HepG2 (cell line): ENCODE measurements at regions not wholly inside any gene's neighbourhood (a gene's known extent, or its start where the extent isn't known, plus 50 kb on each side); places are given as distances from the start of the nearest gene placed in this dataset.

Experiments used
- ATAC-seq: fragments of 200-7000 bp; cut with Tn5 transposase; 3 replicates; pipeline ENCODE4 v1.9.1; 2020; ENCODE audit warnings: mild to moderate bottlenecking, moderate library complexity
- BruUV-seq: library from RNA; stranded (reverse); fragments of 400-500 nt; replicated peaks from 2 replicates; lab custom pipeline; 2021; lab: Mats Ljungman, UMichigan
- CTCF ChIA-PET: fragments of 300-600 bp; formaldehyde crosslinking; extraction: SDS; loops from one replicate; lab custom pipeline; 2021; ENCODE audit warnings: low total read pairs, inconsistent platforms, low intra/inter-chr PET ratio; lab: Yijun Ruan, JAX
- POLR2A ChIA-PET: fragments of 350-600 bp; sonication (Branson Sonifier 250); formaldehyde crosslinking; loops from one replicate; lab custom pipeline; 2020; ENCODE audit warnings: antibody characterized with exemption, inconsistent platforms; lab: Yijun Ruan, JAX
- DNase-seq: peaks from one replicate; pipeline ENCODE4 v3.0.0-alpha.2; 2015; ENCODE audit warnings: low spot score
- FAIRE-seq: peaks from 3 replicates; lab custom pipeline; 2011; peaks lifted over from hg19 to GRCh38; lab: Jason Lieb, UNC
- H2AFZ ChIP-seq: one replicate; pipeline ENCODE4 v1.6.1; 2011; ENCODE audit warnings: low read length, inconsistent platforms
- H3K27ac ChIP-seq: fragments of 300-600 bp; 3 replicates; pipeline ENCODE4 v1.8.0; 2011; ENCODE audit warnings: mixed run types, mild to moderate bottlenecking, mixed read lengths, low read length, inconsistent platforms; ENCODE audit not compliant: insufficient read depth; ENCODE audit errors: extremely low read length
- H3K27me3 ChIP-seq, 2 experiments: fragments of 200-600 bp in 1 of 2; 2 replicates in 1 of 2; 3 replicates in 1 of 2; pipeline versions ENCODE4 v1.6.0 to v1.8.0; 2011; ENCODE audit warnings: low read length in 2 of 2, mild to moderate bottlenecking in 2 of 2, moderate library complexity in 2 of 2, inconsistent platforms in 1 of 2; ENCODE audit not compliant: insufficient read depth in 2 of 2, control insufficient read depth in 1 of 2
- H3K36me3 ChIP-seq, 2 experiments: fragments of 200-600 bp in 1 of 2; replicated peaks in 1 of 2; 2 replicates in 1 of 2; 3 replicates in 1 of 2; pipeline versions ENCODE4 v1.5.1 to v1.8.0; 2011; ENCODE audit warnings: low read length in 2 of 2, inconsistent platforms in 1 of 2; ENCODE audit not compliant: insufficient read depth in 2 of 2, control insufficient read depth in 1 of 2
- H3K4me1 ChIP-seq: 2 replicates; pipeline ENCODE4 v1.5.1; 2012; ENCODE audit warnings: low read length, inconsistent platforms; ENCODE audit not compliant: insufficient read depth
- H3K4me2 ChIP-seq: 2 replicates; pipeline ENCODE4 v1.6.0; 2011; ENCODE audit warnings: low read depth, low read length, inconsistent platforms
- H3K4me3 ChIP-seq, 3 experiments: fragments of 200-600 bp in 1 of 3; sonication (generic), shearing (Covaris generic) in 1 of 3; replicated peaks in 1 of 3; 2 replicates each; pipeline ENCODE4 v1.5.1; 2011 to 2016; ENCODE audit warnings: low read length in 3 of 3, inconsistent platforms in 2 of 3, low read depth in 2 of 3, mild to moderate bottlenecking in 2 of 3, control low read depth in 1 of 3, mixed read lengths in 1 of 3; ENCODE audit not compliant: insufficient read depth in 1 of 3
- H3K79me2 ChIP-seq: one replicate; pipeline ENCODE4 v1.6.1; 2011; ENCODE audit warnings: low read length, inconsistent platforms; ENCODE audit not compliant: insufficient read depth
- H3K9ac ChIP-seq: 2 replicates; pipeline ENCODE4 v1.6.0; 2011; ENCODE audit warnings: mild to moderate bottlenecking, low read depth, low read length, inconsistent platforms; ENCODE audit not compliant: insufficient read depth
- H3K9me3 ChIP-seq: 2 replicates; pipeline ENCODE4 v1.5.1; 2012; ENCODE audit warnings: mild to moderate bottlenecking, low read length
- H4K20me1 ChIP-seq: 2 replicates; pipeline ENCODE4 v1.6.0; 2011; ENCODE audit warnings: inconsistent platforms, mild to moderate bottlenecking, low read length, moderate library complexity; ENCODE audit not compliant: insufficient read depth
- BRCA1 ChIP-seq: sonication (generic); formaldehyde crosslinking; IDR thresholded peaks from 2 replicates; pipeline ENCODE4 v1.4.0; 2020; ENCODE audit warnings: missing genetic modification reagents
- CBX5 ChIP-seq: sonication (generic); formaldehyde crosslinking; IDR thresholded peaks from 2 replicates; pipeline ENCODE4 v1.4.0; 2020; ENCODE audit warnings: missing genetic modification reagents, borderline replicate concordance
- HMGXB3 ChIP-seq: sonication (generic); formaldehyde crosslinking; IDR thresholded peaks from 2 replicates; pipeline ENCODE4 v1.4.0; 2020; ENCODE audit warnings: missing genetic modification reagents, borderline replicate concordance
- NRL ChIP-seq: sonication (generic); formaldehyde crosslinking; IDR thresholded peaks from 2 replicates; pipeline ENCODE4 v1.5.0; 2020; ENCODE audit warnings: missing genetic modification reagents, mild to moderate bottlenecking, moderate library complexity, borderline replicate concordance
- POLR2G ChIP-seq: fragments of 200-400 bp; formaldehyde crosslinking; IDR thresholded peaks from 2 replicates; pipeline ENCODE4 v1.6.1; 2018; ENCODE audit warnings: mild to moderate bottlenecking, low read depth, low read length, moderate library complexity
- PREB ChIP-seq: sonication (generic); formaldehyde crosslinking; IDR thresholded peaks from 2 replicates; pipeline ENCODE4 v1.4.0; 2020; ENCODE audit warnings: missing genetic modification reagents
- ZNF383 ChIP-seq: sonication (generic); formaldehyde crosslinking; IDR thresholded peaks from 2 replicates; pipeline ENCODE4 v1.4.0; 2020; ENCODE audit warnings: missing genetic modification reagents, mild to moderate bottlenecking, borderline replicate concordance
- ZNF460 ChIP-seq: sonication (generic); formaldehyde crosslinking; IDR thresholded peaks from 2 replicates; pipeline ENCODE4 v1.5.1; 2020; ENCODE audit warnings: missing genetic modification reagents, mild to moderate bottlenecking, borderline replicate concordance
- ZNF761 ChIP-seq: sonication (generic); formaldehyde crosslinking; conservative IDR thresholded peaks from 2 replicates; pipeline ENCODE4 v1.4.0; 2020; ENCODE audit warnings: mild to moderate bottlenecking, missing genetic modification reagents
- ZNF777 ChIP-seq: sonication (generic); formaldehyde crosslinking; IDR thresholded peaks from 2 replicates; pipeline ENCODE4 v1.4.0; 2020; ENCODE audit warnings: missing genetic modification reagents
- WGBS: methylation state at CpG from one replicate; pipeline ENCODE4 v1.1.6; 2017; ENCODE audit warnings: low lambda C conversion rate; 5-methylcytosine and 5-hydroxymethylcytosine counted together
- in situ Hi-C: cut with HindIII; loops from 2 replicates; pipeline ENCODE4 v1.10.0; 2017; ENCODE audit warnings: low pct_unique_long_range_greater_than_20kb; ENCODE audit not compliant: extremely low pct_ligation_motif_present
- intact Hi-C: fragments of 100-400 bp; cut with micrococcal nuclease; formaldehyde crosslinking; loops from one replicate; pipeline ENCODE4 v1.10.0; 2022; ENCODE audit not compliant: unreplicated experiment

- no peak for FAIRE-seq
- TF ChIP-seq ZNF777 (CRISPR knock-in tag) (no peak), POLR2G (no peak), ZNF761 (CRISPR knock-in tag) (no peak), HMGXB3 (CRISPR knock-in tag) (no peak), PREB (CRISPR knock-in tag) (no peak), BRCA1 (no peak), ZNF460 (CRISPR knock-in tag) (no peak), ZNF383 (CRISPR knock-in tag) (no peak), CBX5 (no peak), NRL (CRISPR knock-in tag) (no peak)
Measured at GRCh38 chr3:35946854-35947515, 307.7 kb downstream of the ARPP21 start.

More at GRCh38 chr3:35946854-35947515, 307.7 kb downstream of the ARPP21 start:
- no TSS peak for BruUV-seq
- DNase-seq = no peak
- CTCF ChIA-PET = no interaction called here
- Histone ChIP-seq H3K9ac (no peak overlapping the region), H3K79me2 (no peaks in the 10 kb centered on the region), H3K4me3 (no peak overlapping the region), H3K4me1 (no peaks in the 10 kb centered on the region), H4K20me1 (no peaks in the 10 kb centered on the region), H2AFZ (no peak overlapping the region), H3K27ac (no peak overlapping the region), H3K27me3 (no peaks in the 10 kb centered on the region), H3K9me3 (no peaks in the 10 kb centered on the region), H3K4me2 (no peak overlapping the region), H3K36me3 (no peaks in the 10 kb centered on the region)
- no peak for ATAC-seq
- WGBS = 0% methylated on average over 2 of the region's 2 CpGs
- in situ Hi-C loops = no loop called here
- POLR2A ChIA-PET = no interaction called here
- intact Hi-C loops = loop anchor here (2.0 to 5.0 kb wide), 2 partner anchors 78 to 1685 kb away; no protein-coding TSS in a partner anchor
